Adipocyte (in vitro differentiated cells): ENCODE measurements at regions not wholly inside any gene's neighbourhood (a gene's known extent, or its start where the extent isn't known, plus 50 kb on each side); places are given as distances from the start of the nearest gene placed in this dataset.
"Not testable (repeated sequence)": the region's sequence is repeated elsewhere in the genome, so short reads cannot be mapped to it uniquely, and the experiment has no call there.

Experiments used
- DNase-seq: peaks from one replicate; pipeline ENCODE4 v3.0.0-alpha.2; 2015; ENCODE audit warnings: low read depth
- H3K27me3 ChIP-seq: replicated peaks from 2 replicates; pipeline ENCODE4 v1.7.0; 2013; ENCODE audit warnings: mild to moderate bottlenecking, low read length, moderate library complexity; ENCODE audit not compliant: control insufficient read depth, insufficient read depth
- H3K36me3 ChIP-seq: 2 replicates; pipeline ENCODE4 v1.7.0; 2013; ENCODE audit warnings: low read length, mild to moderate bottlenecking, moderate library complexity; ENCODE audit not compliant: control insufficient read depth, insufficient read depth, severe bottlenecking
- H3K4me1 ChIP-seq: 2 replicates; pipeline ENCODE4 v1.7.0; 2013; ENCODE audit warnings: mild to moderate bottlenecking, low read length, moderate library complexity; ENCODE audit not compliant: control insufficient read depth, insufficient read depth
- H3K4me3 ChIP-seq: 2 replicates; pipeline ENCODE4 v1.7.0; 2013; ENCODE audit warnings: mild to moderate bottlenecking, low read length, moderate library complexity
- H3K9ac ChIP-seq: 2 replicates; pipeline ENCODE4 v1.7.0; 2013; ENCODE audit warnings: mild to moderate bottlenecking, low read length, moderate library complexity
- H3K9me3 ChIP-seq: 2 replicates; pipeline ENCODE4 v1.7.0; 2013; ENCODE audit warnings: mild to moderate bottlenecking, low read length, moderate library complexity; ENCODE audit not compliant: control insufficient read depth

- Histone ChIP-seq H3K4me3 (no peak overlapping the region), H3K9me3 (peaks cover 4% of the 10 kb centered on the region), H3K4me1 (no peaks in the 10 kb centered on the region), H3K36me3 (no peaks in the 10 kb centered on the region), H3K9ac (no peak overlapping the region), H3K27me3 (no peaks in the 10 kb centered on the region)
- no peak for DNase-seq
Measured at GRCh38 chr13:90016688-90017087, 1330.8 kb upstream of the MIR17HG start.

GRCh38 chr13:90020536-90021070 is 1326.9 kb upstream of the MIR17HG start:
- no peaks in the 10 kb centered on the region for H3K9me3 ChIP-seq
- no peaks in the 10 kb centered on the region for H3K36me3 ChIP-seq
- no peak overlapping the region for H3K4me3 ChIP-seq
- no peak overlapping the region for H3K9ac ChIP-seq
- H3K27me3 ChIP-seq = no peaks in the 10 kb centered on the region
- DNase-seq = no peak
- no peaks in the 10 kb centered on the region for H3K4me1 ChIP-seq

GRCh38 chr13:90027409-90027808 is 1320.1 kb upstream of the MIR17HG start:
- H3K36me3 ChIP-seq = no peaks in the 10 kb centered on the region
- H3K9ac ChIP-seq = no peak overlapping the region
- H3K9me3 ChIP-seq = peaks cover 36% of the 10 kb centered on the region
- no peaks in the 10 kb centered on the region for H3K4me1 ChIP-seq
- no peaks in the 10 kb centered on the region for H3K27me3 ChIP-seq
- DNase-seq = no peak
- H3K4me3 ChIP-seq = no peak overlapping the region

GRCh38 chr13:90032313-90032712 is 1315.2 kb upstream of the MIR17HG start:
- no peaks in the 10 kb centered on the region for H3K27me3 ChIP-seq
- H3K9me3 ChIP-seq = peaks cover 24% of the 10 kb centered on the region
- no peak for DNase-seq
- H3K4me1 ChIP-seq = no peaks in the 10 kb centered on the region
- no peaks in the 10 kb centered on the region for H3K36me3 ChIP-seq
- H3K9ac ChIP-seq = no peak overlapping the region
- no peak overlapping the region for H3K4me3 ChIP-seq

- Histone ChIP-seq H3K9me3 (peaks cover 17% of the 10 kb centered on the region), H3K27me3 (no peaks in the 10 kb centered on the region), H3K4me1 (no peaks in the 10 kb centered on the region), H3K9ac (no peak overlapping the region), H3K4me3 (no peak overlapping the region), H3K36me3 (no peaks in the 10 kb centered on the region)
- no peak for DNase-seq
Measured at GRCh38 chr13:90032841-90033493, 1314.5 kb upstream of the MIR17HG start.

GRCh38 chr13:90039516-90039915 is 1308.0 kb upstream of the MIR17HG start:
- H3K36me3 ChIP-seq = no peaks in the 10 kb centered on the region

GRCh38 chr13:90047600-90047999 is 1299.9 kb upstream of the MIR17HG start:
- Histone ChIP-seq H3K9ac (no peak overlapping the region), H3K27me3 (no peaks in the 10 kb centered on the region), H3K9me3 (peaks cover 3% of the 10 kb centered on the region), H3K36me3 (no peaks in the 10 kb centered on the region), H3K4me3 (no peak overlapping the region), H3K4me1 (no peaks in the 10 kb centered on the region)
- no peak for DNase-seq

More at GRCh38 chr13:90039516-90039915, 1308.0 kb upstream of the MIR17HG start:
- Histone ChIP-seq H3K9ac (no peak overlapping the region), H3K4me1 (no peaks in the 10 kb centered on the region), H3K9me3 (no peaks in the 10 kb centered on the region), H3K27me3 (no peaks in the 10 kb centered on the region), H3K4me3 (no peak overlapping the region)
- DNase-seq = no peak

GRCh38 chr13:90049989-90050671 is 1297.4 kb upstream of the MIR17HG start:
- H3K4me3 ChIP-seq = no peak overlapping the region
- DNase-seq = no peak
- H3K36me3 ChIP-seq = no peaks in the 10 kb centered on the region
- H3K27me3 ChIP-seq = no peaks in the 10 kb centered on the region
- H3K9me3 ChIP-seq = peaks cover 3% of the 10 kb centered on the region
- H3K4me1 ChIP-seq = no peaks in the 10 kb centered on the region
- H3K9ac ChIP-seq = no peak overlapping the region

- H3K36me3 ChIP-seq = no peaks in the 10 kb centered on the region
- H3K4me3 ChIP-seq = no peak overlapping the region
- DNase-seq = no peak
- H3K4me1 ChIP-seq = no peaks in the 10 kb centered on the region
- no peak overlapping the region for H3K9ac ChIP-seq
- no peaks in the 10 kb centered on the region for H3K27me3 ChIP-seq
- H3K9me3 ChIP-seq = no peaks in the 10 kb centered on the region
Measured at GRCh38 chr13:90055121-90055520, 1292.4 kb upstream of the MIR17HG start.

GRCh38 chr13:90055760-90056159 is 1291.7 kb upstream of the MIR17HG start:
- Histone ChIP-seq H3K27me3 (no peaks in the 10 kb centered on the region), H3K36me3 (no peaks in the 10 kb centered on the region), H3K4me1 (no peaks in the 10 kb centered on the region), H3K9me3 (no peaks in the 10 kb centered on the region), H3K4me3 (no peak overlapping the region), H3K9ac (no peak overlapping the region)
- DNase-seq = no peak

GRCh38 chr13:90064226-90064625 is 1283.3 kb upstream of the MIR17HG start:
- DNase-seq, H3K9me3 ChIP-seq, H3K4me3 ChIP-seq, H3K27me3 ChIP-seq, H3K9ac ChIP-seq, H3K36me3 ChIP-seq, H3K4me1 ChIP-seq: not testable (repeated sequence)
